PC-3 (cell line): ENCODE measurements at regions not wholly inside any gene's neighbourhood (a gene's known extent, or its start where the extent isn't known, plus 50 kb on each side); places are given as distances from the start of the nearest gene placed in this dataset.

Source experiments
- ATAC-seq: fragments of 200-7000 bp; cut with Tn5 transposase; 2 replicates; pipeline ENCODE4 v1.9.1; 2020; ENCODE audit warnings: mild to moderate bottlenecking, moderate library complexity
- BruUV-seq: library from RNA; stranded (reverse); fragments of 400-500 nt; replicated peaks from 2 replicates; lab custom pipeline; 2021; lab: Mats Ljungman, UMichigan
- CTCF ChIA-PET: fragments of 300-600 bp; sonication (Branson Sonifier 250); formaldehyde crosslinking; loops from one replicate; lab custom pipeline; 2022; ENCODE audit warnings: antibody characterized with exemption; lab: Charles Lee
- POLR2A ChIA-PET: fragments of 300-600 bp; sonication (Branson Sonifier 250); formaldehyde crosslinking; loops from one replicate; lab custom pipeline; 2022; ENCODE audit warnings: antibody characterized with exemption; ENCODE audit not compliant: unreplicated experiment; lab: Charles Lee
- DNase-seq: peaks from one replicate; pipeline ENCODE4 v3.0.0-alpha.2; 2015
- H2AFZ ChIP-seq: fragments of 300-600 bp; sonication (generic); 2 replicates; pipeline ENCODE4 v1.6.0; 2016; ENCODE audit warnings: antibody characterized with exemption, low read length
- H3F3A ChIP-seq: fragments of 300-600 bp; sonication (generic); one replicate; pipeline ENCODE4 v1.6.0; 2017; ENCODE audit warnings: antibody characterized with exemption, low read length, control low read depth, mild to moderate bottlenecking; ENCODE audit not compliant: unreplicated experiment
- H3K27ac ChIP-seq: fragments of 300-600 bp; sonication (generic); 2 replicates; pipeline ENCODE4 v1.5.1; 2016; ENCODE audit warnings: mild to moderate bottlenecking, low read length
- H3K27me3 ChIP-seq: fragments of 300-600 bp; sonication (generic); 2 replicates; pipeline ENCODE4 v1.6.1; 2016; ENCODE audit warnings: low read length, mixed read lengths
- H3K36me3 ChIP-seq: fragments of 300-600 bp; sonication (generic); 2 replicates; pipeline ENCODE4 v1.6.1; 2016; ENCODE audit warnings: low read depth, mixed run types, low read length, mixed read lengths
- H3K4me1 ChIP-seq: fragments of 300-600 bp; sonication (generic); 2 replicates; pipeline ENCODE4 v1.5.1; 2016; ENCODE audit warnings: low read length; ENCODE audit not compliant: insufficient read depth
- H3K4me2 ChIP-seq: fragments of 300-600 bp; sonication (generic); 2 replicates; pipeline ENCODE4 v1.6.0; 2016; ENCODE audit warnings: low read length
- H3K4me3 ChIP-seq: fragments of 300-600 bp; sonication (generic); 2 replicates; pipeline ENCODE4 v1.5.1; 2016; ENCODE audit warnings: mild to moderate bottlenecking, low read length, mixed read lengths
- H3K79me2 ChIP-seq: fragments of 300-600 bp; sonication (generic); 2 replicates; pipeline ENCODE4 v1.6.1; 2017; ENCODE audit warnings: low read length, mixed read lengths
- H3K9ac ChIP-seq: fragments of 300-600 bp; sonication (generic); 2 replicates; pipeline ENCODE4 v1.6.0; 2016; ENCODE audit warnings: mild to moderate bottlenecking, low read length
- H3K9me2 ChIP-seq: fragments of 300-600 bp; sonication (generic); replicated peaks from 2 replicates; pipeline ENCODE4 v1.6.1; 2016; ENCODE audit warnings: mixed run types, low read length, mixed read lengths
- H3K9me3 ChIP-seq: fragments of 300-600 bp; sonication (generic); 2 replicates; pipeline ENCODE4 v1.6.1; 2016; ENCODE audit warnings: low read length, mixed read lengths
- H4K20me1 ChIP-seq: fragments of 300-600 bp; sonication (generic); 2 replicates; pipeline ENCODE4 v1.6.1; 2016; ENCODE audit warnings: low read length, mixed read lengths
- CTCF ChIP-seq: fragments of 300-600 bp; sonication (generic); conservative IDR thresholded peaks from 2 replicates; pipeline ENCODE4 v1.5.1; 2017; ENCODE audit warnings: antibody characterized with exemption, low read depth, mild to moderate bottlenecking, low read length
- EZH2 ChIP-seq: fragments of 300-600 bp; sonication (generic); IDR thresholded peaks from one replicate; pipeline ENCODE4 v1.6.1; 2017; ENCODE audit warnings: antibody characterized with exemption, mild to moderate bottlenecking, low read length; ENCODE audit not compliant: unreplicated experiment
- EZH2phosphoT487 ChIP-seq: fragments of 300-600 bp; sonication (generic); IDR thresholded peaks from 2 replicates; pipeline ENCODE4 v1.6.1; 2018; ENCODE audit warnings: mild to moderate bottlenecking, antibody characterized with exemption, low read length, borderline replicate concordance
- intact Hi-C: fragments of 100-400 bp; cut with micrococcal nuclease; formaldehyde crosslinking; loops from 2 replicates; pipeline ENCODE4 v1.9.0; 2023

- Histone ChIP-seq H3K27ac (no peak overlapping the region), H3K36me3 (no peaks in the 10 kb centered on the region), H4K20me1 (no peaks in the 10 kb centered on the region), H3K9me3 (no peaks in the 10 kb centered on the region), H3K9ac (no peak overlapping the region), H3K4me3 (no peak overlapping the region), H3K4me2 (no peak overlapping the region), H3F3A (no peaks in the 10 kb centered on the region), H3K27me3 (no peaks in the 10 kb centered on the region), H3K79me2 (no peaks in the 10 kb centered on the region), H3K9me2 (no peaks in the 10 kb centered on the region), H2AFZ (no peak overlapping the region), H3K4me1 (no peaks in the 10 kb centered on the region)
- BruUV-seq, result no TSS peak
- intact Hi-C loops, result no loop called here
- CTCF ChIA-PET, result no interaction called here
- TF ChIP-seq EZH2phosphoT487 (no peak), EZH2 (no peak), CTCF (no peak)
- DNase-seq (no peak), ATAC-seq (no peak)
- POLR2A ChIA-PET, result no interaction called here
These were observed 531.7 kb upstream of the PLXNA2 start for GRCh38 chr1:208775841-208776240.

- Histone ChIP-seq H3K4me2 (no peak overlapping the region), H3K9ac (no peak overlapping the region), H3K36me3 (no peaks in the 10 kb centered on the region), H3F3A (no peaks in the 10 kb centered on the region), H4K20me1 (no peaks in the 10 kb centered on the region), H3K4me3 (no peak overlapping the region), H3K27me3 (no peaks in the 10 kb centered on the region), H3K79me2 (no peaks in the 10 kb centered on the region), H2AFZ (no peak overlapping the region), H3K27ac (no peak overlapping the region), H3K9me3 (no peaks in the 10 kb centered on the region), H3K9me2 (no peaks in the 10 kb centered on the region), H3K4me1 (no peaks in the 10 kb centered on the region)
- ChIA-PET CTCF (no interaction called here), POLR2A (interaction anchor here (0.6 kb wide), 1 partner anchor 76 kb away, joined by 3 read pairs; no protein-coding TSS in a partner anchor)
- DNase-seq (peak; percentile 49), ATAC-seq (no peak)
- intact Hi-C loops, result no loop called here
- TF ChIP-seq CTCF (no peak), EZH2 (no peak), EZH2phosphoT487 (no peak)
- BruUV-seq, result no TSS peak
These were observed 534.2 kb upstream of the PLXNA2 start for GRCh38 chr1:208778417-208778816.

- Histone ChIP-seq H3F3A (no peaks in the 10 kb centered on the region), H3K9me2 (no peaks in the 10 kb centered on the region), H3K4me1 (no peaks in the 10 kb centered on the region), H3K4me3 (no peak overlapping the region), H3K27me3 (no peaks in the 10 kb centered on the region), H3K36me3 (no peaks in the 10 kb centered on the region), H3K79me2 (no peaks in the 10 kb centered on the region), H4K20me1 (no peaks in the 10 kb centered on the region), H3K4me2 (no peak overlapping the region), H3K27ac (no peak overlapping the region), H2AFZ (no peak overlapping the region), H3K9me3 (no peaks in the 10 kb centered on the region), H3K9ac (no peak overlapping the region)
- no peak for ATAC-seq
- CTCF ChIA-PET, result interaction anchor here (0.6 kb wide), 1 partner anchor 110 kb away, joined by 3 read pairs; no protein-coding TSS in a partner anchor
- no TSS peak for BruUV-seq
- POLR2A ChIA-PET, result no interaction called here
- intact Hi-C loops, result loop anchor here (10.0 kb wide), 1 partner anchor 203 kb away; no protein-coding TSS in a partner anchor
- TF ChIP-seq CTCF (no peak), EZH2phosphoT487 (no peak)
- no peak for DNase-seq
These were observed 537.3 kb upstream of the PLXNA2 start for GRCh38 chr1:208781391-208782045.
